CD14-positive monocyte (primary cell): ENCODE measurements at regions not wholly inside any gene's neighbourhood (a gene's known extent, or its start where the extent isn't known, plus 50 kb on each side); places are given as distances from the start of the nearest gene placed in this dataset.
"Not testable (repeated sequence)": the region's sequence is repeated elsewhere in the genome, so short reads cannot be mapped to it uniquely, and the experiment has no call there.

Experiments used
- DNase-seq, 3 donors: peaks; one replicate each; pipeline ENCODE4 v3.0.0-alpha.2; 2011 to 2022
- H2AFZ ChIP-seq: 2 replicates; pipeline ENCODE4 v1.6.0; 2012; ENCODE audit warnings: mild to moderate bottlenecking, low read depth, low read length, inconsistent platforms; ENCODE audit not compliant: insufficient read depth, poor library complexity, severe bottlenecking
- H3K27ac ChIP-seq, 2 donors: 1 replicate in 1 of 2; 2 replicates in 1 of 2; pipeline ENCODE4 v1.5.1; 2012 to 2013; ENCODE audit warnings: low read length in 2 of 2, control low read depth in 1 of 2, inconsistent platforms in 1 of 2, low read depth in 1 of 2, mild to moderate bottlenecking in 1 of 2
- H3K27me3 ChIP-seq, 2 donors: one replicate each; pipeline versions ENCODE4 v1.6.0 to v1.6.1; 2011 to 2013; ENCODE audit warnings: low read length in 2 of 2; ENCODE audit not compliant: control insufficient read depth in 2 of 2, insufficient read depth in 2 of 2
- H3K36me3 ChIP-seq, 2 donors: replicated peaks in 1 of 2; 1 replicate in 1 of 2; 2 replicates in 1 of 2; pipeline versions ENCODE4 v1.5.1 to v1.6.1; 2012 to 2013; ENCODE audit warnings: low read length in 2 of 2, control low read depth in 1 of 2, inconsistent platforms in 1 of 2, mild to moderate bottlenecking in 1 of 2; ENCODE audit not compliant: insufficient read depth in 2 of 2, control insufficient read depth in 1 of 2
- H3K4me1 ChIP-seq, 2 donors: 1 replicate in 1 of 2; 2 replicates in 1 of 2; pipeline versions ENCODE4 v1.5.1 to v1.6.1; 2012 to 2013; ENCODE audit warnings: low read length in 2 of 2, control low read depth in 1 of 2, inconsistent platforms in 1 of 2, mild to moderate bottlenecking in 1 of 2, moderate library complexity in 1 of 2; ENCODE audit not compliant: insufficient read depth in 2 of 2, control insufficient read depth in 1 of 2
- H3K4me2 ChIP-seq: replicated peaks from 2 replicates; pipeline ENCODE3; 2012; ENCODE audit warnings: low read length, moderate library complexity, mild to moderate bottlenecking; ENCODE audit not compliant: poor library complexity, severe bottlenecking; ENCODE audit errors: extremely low read depth
- H3K4me3 ChIP-seq, 3 experiments: fragments of 200-600 bp in 1 of 3; sonication (generic) in 1 of 3; replicated peaks in 1 of 3; 1 replicate in 2 of 3; 2 replicates in 1 of 3; pipeline ENCODE4 v1.5.1; 2011 to 2013; ENCODE audit warnings: low read length in 3 of 3, mild to moderate bottlenecking in 3 of 3, control low read depth in 2 of 3, low read depth in 2 of 3, inconsistent platforms in 1 of 3, moderate library complexity in 1 of 3
- H3K79me2 ChIP-seq: 2 replicates; pipeline ENCODE4 v1.6.0; 2012; ENCODE audit warnings: mild to moderate bottlenecking, control low read depth, inconsistent platforms, low read length, moderate library complexity; ENCODE audit not compliant: insufficient read depth
- H3K9ac ChIP-seq: 2 replicates; pipeline ENCODE4 v1.6.0; 2017; ENCODE audit warnings: low read length, mild to moderate bottlenecking; ENCODE audit not compliant: insufficient read depth, poor library complexity, severe bottlenecking
- H3K9me3 ChIP-seq, 2 donors: replicated peaks in 1 of 2; 1 replicate in 1 of 2; 2 replicates in 1 of 2; pipeline versions ENCODE4 v1.5.1 to v1.6.1; 2012 to 2013; ENCODE audit warnings: low read length in 2 of 2, control low read depth in 1 of 2; ENCODE audit not compliant: control insufficient read depth in 1 of 2, insufficient read depth in 1 of 2
- H4K20me1 ChIP-seq: 2 replicates; pipeline ENCODE4 v1.6.0; 2012; ENCODE audit warnings: mild to moderate bottlenecking, low read length, control low read depth, moderate library complexity; ENCODE audit not compliant: insufficient read depth
- H3K27ac Mint-ChIP-seq, 7 donors: one replicate each; pipeline ENCODE4 v1.8.0; 2020; ENCODE audit warnings: mild to moderate bottlenecking in 7 of 7, mixed read lengths in 7 of 7, moderate library complexity in 6 of 7, inconsistent platforms in 2 of 7
- H3K27me3 Mint-ChIP-seq, 3 donors: one replicate each; pipeline ENCODE4 v1.8.0; 2021 to 2022; ENCODE audit warnings: low read depth in 3 of 3, mild to moderate bottlenecking in 3 of 3, mixed read lengths in 3 of 3, moderate library complexity in 3 of 3, inconsistent platforms in 1 of 3
- H3K36me3 Mint-ChIP-seq, 2 donors: one replicate each; pipeline ENCODE4 v1.8.0; 2020; ENCODE audit warnings: mixed read lengths in 2 of 2, inconsistent platforms in 1 of 2, mild to moderate bottlenecking in 1 of 2
- H3K4me1 Mint-ChIP-seq: one replicate; pipeline ENCODE4 v1.8.0; 2020; ENCODE audit warnings: mild to moderate bottlenecking, mixed read lengths
- H3K4me3 Mint-ChIP-seq, 2 donors: one replicate each; pipeline ENCODE4 v1.8.0; 2020; ENCODE audit warnings: mild to moderate bottlenecking in 2 of 2, mixed read lengths in 2 of 2, moderate library complexity in 1 of 2
- H3K9me3 Mint-ChIP-seq, 7 donors: one replicate each; pipeline ENCODE4 v1.8.0; 2020 to 2022; ENCODE audit warnings: mixed read lengths in 7 of 7, mild to moderate bottlenecking in 6 of 7, moderate library complexity in 6 of 7, inconsistent platforms in 2 of 7
- CTCF ChIP-seq: fragments of 200-600 bp; IDR thresholded peaks from one replicate; pipeline ENCODE4 v1.8.0; 2022; ENCODE audit warnings: antibody characterized with exemption, mild to moderate bottlenecking
- WGBS: methylation state at CpG from one replicate; pipeline ENCODE4 v1.1.5; 2013; ENCODE audit warnings: missing lambda C conversion rate; ENCODE audit not compliant: insufficient coverage; 5-methylcytosine and 5-hydroxymethylcytosine counted together
- intact Hi-C, 2 donors: fragments of 100-400 bp; cut with micrococcal nuclease; formaldehyde crosslinking; loops; one replicate each; pipeline versions ENCODE4 v1.15.0 to v1.15.1; 2023

- intact Hi-C loops = no loop called here
- DNase-seq = no peak
- Mint-ChIP-seq H3K27me3 (peaks cover 0 to 3% (median 0%) of the 10 kb centered on the region in 3 donors), H3K27ac (no peak overlapping the region), H3K9me3 (peaks cover 11 to 19% (median 16%) of the 10 kb centered on the region in 7 donors), H3K36me3 (no peaks in the 10 kb centered on the region), H3K4me3 (no peak overlapping the region), H3K4me1 (no peaks in the 10 kb centered on the region)
- no peaks in the 10 kb centered on the region for H4K20me1 ChIP-seq
- H3K4me3 ChIP-seq = no peak overlapping the region
- no peak overlapping the region for H3K27ac ChIP-seq
- H3K36me3 ChIP-seq = no peaks in the 10 kb centered on the region
- no peaks in the 10 kb centered on the region for H3K27me3 ChIP-seq
- H2AFZ ChIP-seq = no peak overlapping the region
- H3K79me2 ChIP-seq = no peaks in the 10 kb centered on the region
- no peak overlapping the region for H3K4me2 ChIP-seq
- no peak overlapping the region for H3K9ac ChIP-seq
- peaks cover 0 to 5% of the 10 kb centered on the region in 2 donors for H3K9me3 ChIP-seq
- 89% methylated on average over 1 of the region's 1 CpG for WGBS
- H3K4me1 ChIP-seq = no peaks in the 10 kb centered on the region
- no peak for TF ChIP-seq CTCF
Measured at GRCh38 chr3:105293441-105293840, 73.3 kb upstream of the ALCAM start.

- H3K27ac Mint-ChIP-seq, DNase-seq, intact Hi-C loops, H3K27me3 ChIP-seq, H3K4me3 ChIP-seq, H3K9ac ChIP-seq, H3K4me1 Mint-ChIP-seq, H3K27ac ChIP-seq, H3K4me3 Mint-ChIP-seq, H3K27me3 Mint-ChIP-seq, H3K36me3 ChIP-seq, H3K4me2 ChIP-seq, H3K4me1 ChIP-seq, H4K20me1 ChIP-seq, H3K9me3 ChIP-seq, H2AFZ ChIP-seq, H3K36me3 Mint-ChIP-seq, H3K79me2 ChIP-seq: not testable (repeated sequence)
- 93% methylated on average over 11 of the region's 28 CpGs for WGBS
- peaks cover 11 to 22% (median 17%) of the 10 kb centered on the region in 7 donors for H3K9me3 Mint-ChIP-seq
Measured at GRCh38 chr3:105296182-105296822, 70.4 kb upstream of the ALCAM start.
